Iris pigment epithelial cell (primary cell): ENCODE measurements at regions not wholly inside any gene's neighbourhood (a gene's known extent, or its start where the extent isn't known, plus 50 kb on each side); places are given as distances from the start of the nearest gene placed in this dataset.
A peak's percentile ranks its signal among the peaks of the same experiment; 100 is the strongest.
"Not testable (repeated sequence)": the region's sequence is repeated elsewhere in the genome, so short reads cannot be mapped to it uniquely, and the experiment has no call there.

Experiments
- DNase-seq: peaks from one replicate; pipeline ENCODE4 v3.0.0-alpha.2; 2011; ENCODE audit warnings: low read depth

GRCh38 chr13:37225414-37226070 is 120.1 kb upstream of the CSNK1A1L start:
- peak; percentile 54 for DNase-seq

GRCh38 chr13:37216331-37216730 is 110.9 kb upstream of the CSNK1A1L start:
- no peak for DNase-seq

GRCh38 chr13:37212826-37213225 is 107.4 kb upstream of the CSNK1A1L start:
- no peak for DNase-seq

GRCh38 chr13:37211487-37211886 is 106.0 kb upstream of the CSNK1A1L start:
- no peak for DNase-seq

GRCh38 chr13:37209621-37210580 is 104.4 kb upstream of the CSNK1A1L start:
- peak; percentile 40 for DNase-seq

- DNase-seq, result no peak
Measured at GRCh38 chr13:37207691-37208451, 102.4 kb upstream of the CSNK1A1L start.

GRCh38 chr13:37202264-37202663 is 96.8 kb upstream of the CSNK1A1L start:
- no peak for DNase-seq

- DNase-seq, result peak; percentile 45
Measured at GRCh38 chr13:37201081-37201480, 95.6 kb upstream of the CSNK1A1L start.

- no peak for DNase-seq
Measured at GRCh38 chr13:37198629-37199028, 93.2 kb upstream of the CSNK1A1L start.

GRCh38 chr13:37195621-37196020 is 90.2 kb upstream of the CSNK1A1L start:
- no peak for DNase-seq

- DNase-seq, result peak; percentile 65
Measured at GRCh38 chr13:37194428-37194861, 89.0 kb upstream of the CSNK1A1L start.

GRCh38 chr13:37192956-37193355 is 87.5 kb upstream of the CSNK1A1L start:
- no peak for DNase-seq

GRCh38 chr13:37187621-37188020 is 82.2 kb upstream of the CSNK1A1L start:
- DNase-seq, result no peak

- peak; percentile 58 for DNase-seq
Measured at GRCh38 chr13:37187105-37187504, 81.6 kb upstream of the CSNK1A1L start.

- peak; percentile 52 for DNase-seq
Measured at GRCh38 chr13:37181620-37182019, 76.2 kb upstream of the CSNK1A1L start.

- no peak for DNase-seq
Measured at GRCh38 chr13:37179645-37180044, 74.2 kb upstream of the CSNK1A1L start.

GRCh38 chr13:37177125-37177524 is 71.7 kb upstream of the CSNK1A1L start:
- DNase-seq, result no peak

- DNase-seq, result peak; percentile 98
Measured at GRCh38 chr13:37175996-37176395, 70.5 kb upstream of the CSNK1A1L start.

GRCh38 chr13:37173214-37173613 is 67.8 kb upstream of the CSNK1A1L start:
- peak; percentile 92 for DNase-seq

GRCh38 chr13:37172226-37172625 is 66.8 kb upstream of the CSNK1A1L start:
- not testable (repeated sequence) for DNase-seq

- DNase-seq, result no peak
Measured at GRCh38 chr13:37168926-37169325, 63.5 kb upstream of the CSNK1A1L start.

- no peak for DNase-seq
Measured at GRCh38 chr13:37168151-37168550, 62.7 kb upstream of the CSNK1A1L start.
